Smooth muscle cell (in vitro differentiated cells): ENCODE measurements at regions not wholly inside any gene's neighbourhood (a gene's known extent, or its start where the extent isn't known, plus 50 kb on each side); places are given as distances from the start of the nearest gene placed in this dataset.

ENCODE experiments used
- DNase-seq: peaks from one replicate; lab custom pipeline; 2025; ENCODE audit not compliant: unreplicated experiment; lab: John Stamatoyannopoulos, UW
- H2AFZ ChIP-seq: fragments of 200-600 bp; sonication (generic); 2 replicates; pipeline ENCODE4 v1.6.0; 2016; ENCODE audit warnings: antibody characterized with exemption, low read depth, mild to moderate bottlenecking
- H3F3A ChIP-seq: fragments of 200-600 bp; sonication (generic); 2 replicates; pipeline ENCODE4 v1.6.0; 2017; ENCODE audit warnings: antibody characterized with exemption, low read depth
- H3K27ac ChIP-seq: fragments of 200-600 bp; sonication (generic); 2 replicates; pipeline ENCODE4 v1.5.1; 2016; ENCODE audit warnings: low read depth, mild to moderate bottlenecking
- H3K27me3 ChIP-seq: fragments of 200-600 bp; sonication (generic); 2 replicates; pipeline ENCODE4 v1.6.1; 2016; ENCODE audit warnings: low read depth, mild to moderate bottlenecking
- H3K36me3 ChIP-seq: fragments of 200-600 bp; sonication (generic); 2 replicates; pipeline ENCODE4 v1.5.1; 2016; ENCODE audit warnings: low read depth
- H3K4me1 ChIP-seq: fragments of 200-600 bp; sonication (generic); 2 replicates; pipeline ENCODE4 v1.5.1; 2016; ENCODE audit warnings: low read depth
- H3K4me2 ChIP-seq: fragments of 200-600 bp; sonication (generic); 2 replicates; pipeline ENCODE4 v1.6.0; 2016; ENCODE audit warnings: mild to moderate bottlenecking
- H3K4me3 ChIP-seq: fragments of 200-600 bp; sonication (generic); 2 replicates; pipeline ENCODE4 v1.5.1; 2016; ENCODE audit warnings: mild to moderate bottlenecking
- H3K79me2 ChIP-seq: fragments of 200-600 bp; sonication (generic); 2 replicates; pipeline ENCODE4 v1.6.0; 2016; ENCODE audit warnings: low read depth, mild to moderate bottlenecking
- H3K9ac ChIP-seq: fragments of 200-600 bp; sonication (generic); 2 replicates; pipeline ENCODE4 v1.6.0; 2016; ENCODE audit warnings: low read depth
- H3K9me3 ChIP-seq: fragments of 200-600 bp; sonication (generic); replicated peaks from 2 replicates; pipeline ENCODE4 v1.5.1; 2016; ENCODE audit warnings: low read depth
- H4K20me1 ChIP-seq: fragments of 200-600 bp; sonication (generic); 2 replicates; pipeline ENCODE4 v1.6.0; 2016; ENCODE audit warnings: low read depth
- WGBS: methylation state at CpG from one replicate; pipeline ENCODE4 v1.1.7; 2016; ENCODE audit warnings: low lambda C conversion rate; 5-methylcytosine and 5-hydroxymethylcytosine counted together
- TF ChIP-seq, protein P1 (sequence below): fragments of 200-600 bp; sonication (generic); IDR thresholded peaks from 2 replicates; pipeline ENCODE4 v1.5.1; 2017; ENCODE audit warnings: borderline replicate concordance, mild to moderate bottlenecking, antibody characterized with exemption; ENCODE audit not compliant: insufficient read depth, poor library complexity, severe bottlenecking

DNA sequence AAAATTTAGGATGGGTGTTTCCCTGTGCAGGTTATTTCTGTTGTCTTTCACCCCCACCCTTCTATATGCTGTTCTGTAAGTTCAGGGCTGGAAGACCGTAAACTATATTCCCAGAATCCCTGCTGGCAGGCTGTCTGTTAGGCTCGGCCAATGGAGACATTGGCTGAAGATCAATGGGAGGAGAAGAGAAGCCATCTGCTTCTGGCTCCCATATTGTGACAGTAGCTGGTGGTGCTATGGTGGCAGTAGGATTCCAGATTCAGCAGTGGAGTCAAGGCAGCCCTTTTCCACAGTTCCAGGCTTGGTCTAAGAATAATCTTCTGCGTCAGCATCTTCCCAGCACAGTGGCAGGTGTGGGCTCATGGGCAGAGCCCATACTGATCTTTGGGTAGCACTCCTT lies 226.6 kb downstream of the ABHD5 start:
- H3K9ac ChIP-seq = no peak overlapping the region
- no peak overlapping the region for H3K27ac ChIP-seq
- H3K36me3 ChIP-seq = no peaks in the 10 kb centered on the region
- no peaks in the 10 kb centered on the region for H4K20me1 ChIP-seq
- H3K9me3 ChIP-seq = no peaks in the 10 kb centered on the region
- no peaks in the 10 kb centered on the region for H3K27me3 ChIP-seq
- H3K4me2 ChIP-seq = no peak overlapping the region
- H3F3A ChIP-seq = no peaks in the 10 kb centered on the region
- H3K4me1 ChIP-seq = peaks cover 3% of the 10 kb centered on the region
- H3K79me2 ChIP-seq = no peaks in the 10 kb centered on the region
- no peak for DNase-seq
- H3K4me3 ChIP-seq = no peak overlapping the region
- H2AFZ ChIP-seq = no peak overlapping the region
- 96% methylated on average over 3 of the region's 3 CpGs for WGBS
- TF ChIP-seq, protein P1, sequence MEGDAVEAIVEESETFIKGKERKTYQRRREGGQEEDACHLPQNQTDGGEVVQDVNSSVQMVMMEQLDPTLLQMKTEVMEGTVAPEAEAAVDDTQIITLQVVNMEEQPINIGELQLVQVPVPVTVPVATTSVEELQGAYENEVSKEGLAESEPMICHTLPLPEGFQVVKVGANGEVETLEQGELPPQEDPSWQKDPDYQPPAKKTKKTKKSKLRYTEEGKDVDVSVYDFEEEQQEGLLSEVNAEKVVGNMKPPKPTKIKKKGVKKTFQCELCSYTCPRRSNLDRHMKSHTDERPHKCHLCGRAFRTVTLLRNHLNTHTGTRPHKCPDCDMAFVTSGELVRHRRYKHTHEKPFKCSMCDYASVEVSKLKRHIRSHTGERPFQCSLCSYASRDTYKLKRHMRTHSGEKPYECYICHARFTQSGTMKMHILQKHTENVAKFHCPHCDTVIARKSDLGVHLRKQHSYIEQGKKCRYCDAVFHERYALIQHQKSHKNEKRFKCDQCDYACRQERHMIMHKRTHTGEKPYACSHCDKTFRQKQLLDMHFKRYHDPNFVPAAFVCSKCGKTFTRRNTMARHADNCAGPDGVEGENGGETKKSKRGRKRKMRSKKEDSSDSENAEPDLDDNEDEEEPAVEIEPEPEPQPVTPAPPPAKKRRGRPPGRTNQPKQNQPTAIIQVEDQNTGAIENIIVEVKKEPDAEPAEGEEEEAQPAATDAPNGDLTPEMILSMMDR = no peak

GRCh38 chr3:43919029-43919428 lies 228.3 kb downstream of the ABHD5 start:
- Histone ChIP-seq H3K36me3 (no peaks in the 10 kb centered on the region), H3K79me2 (no peaks in the 10 kb centered on the region), H3K9me3 (no peaks in the 10 kb centered on the region), H3K9ac (no peak overlapping the region), H3K27me3 (no peaks in the 10 kb centered on the region), H3K4me2 (peak overlapping the region; percentile 33), H3F3A (no peaks in the 10 kb centered on the region), H4K20me1 (no peaks in the 10 kb centered on the region), H3K4me3 (no peak overlapping the region), H2AFZ (peak overlapping the region; percentile 13), H3K4me1 (peaks cover 3% of the 10 kb centered on the region), H3K27ac (no peak overlapping the region)
- DNase-seq = no peak
- TF ChIP-seq, protein P1 = no peak
- 43% methylated on average over 7 of the region's 7 CpGs for WGBS

- no peaks in the 10 kb centered on the region for H3K36me3 ChIP-seq
- WGBS = 58% methylated on average over 8 of the region's 8 CpGs
- H3K27me3 ChIP-seq = no peaks in the 10 kb centered on the region
- H3K4me1 ChIP-seq = peaks cover 3% of the 10 kb centered on the region
- H3K4me2 ChIP-seq = no peak overlapping the region
- no peak for DNase-seq
- no peak overlapping the region for H3K4me3 ChIP-seq
- no peak overlapping the region for H3K27ac ChIP-seq
- H2AFZ ChIP-seq = no peak overlapping the region
- H3F3A ChIP-seq = no peaks in the 10 kb centered on the region
- H3K79me2 ChIP-seq = no peaks in the 10 kb centered on the region
- H3K9me3 ChIP-seq = no peaks in the 10 kb centered on the region
- H4K20me1 ChIP-seq = no peaks in the 10 kb centered on the region
- no peak overlapping the region for H3K9ac ChIP-seq
- TF ChIP-seq, protein P1 = no peak
Observed at GRCh38 chr3:43921056-43921648, 230.4 kb downstream of the ABHD5 start.

GRCh38 chr3:43922374-43922773 lies 231.6 kb downstream of the ABHD5 start:
- Histone ChIP-seq H4K20me1 (no peaks in the 10 kb centered on the region), H3K27me3 (no peaks in the 10 kb centered on the region), H3K9ac (no peak overlapping the region), H3K4me2 (no peak overlapping the region), H2AFZ (no peak overlapping the region), H3K4me1 (peaks cover 3% of the 10 kb centered on the region), H3K9me3 (no peaks in the 10 kb centered on the region), H3K36me3 (no peaks in the 10 kb centered on the region), H3K27ac (no peak overlapping the region), H3F3A (no peaks in the 10 kb centered on the region), H3K79me2 (no peaks in the 10 kb centered on the region), H3K4me3 (no peak overlapping the region)
- whole genome bisulfite sequencing = 92% methylated on average over 3 of the region's 3 CpGs
- TF ChIP-seq, protein P1 = no peak
- no peak for DNase-seq
